SH-SY5Y (cell line): ENCODE measurements at regions not wholly inside any gene's neighbourhood (a gene's known extent, or its start where the extent isn't known, plus 50 kb on each side); places are given as distances from the start of the nearest gene placed in this dataset.

Experiments used
- GATA2 ChIP-seq: IDR thresholded peaks from 2 replicates; pipeline ENCODE4 v1.6.1; 2011; ENCODE audit warnings: mild to moderate bottlenecking, low read depth, low read length
- GATA3 ChIP-seq: IDR thresholded peaks from 2 replicates; pipeline ENCODE4 v1.6.1; 2011; ENCODE audit warnings: low read depth, mild to moderate bottlenecking, low read length, moderate library complexity

DNA sequence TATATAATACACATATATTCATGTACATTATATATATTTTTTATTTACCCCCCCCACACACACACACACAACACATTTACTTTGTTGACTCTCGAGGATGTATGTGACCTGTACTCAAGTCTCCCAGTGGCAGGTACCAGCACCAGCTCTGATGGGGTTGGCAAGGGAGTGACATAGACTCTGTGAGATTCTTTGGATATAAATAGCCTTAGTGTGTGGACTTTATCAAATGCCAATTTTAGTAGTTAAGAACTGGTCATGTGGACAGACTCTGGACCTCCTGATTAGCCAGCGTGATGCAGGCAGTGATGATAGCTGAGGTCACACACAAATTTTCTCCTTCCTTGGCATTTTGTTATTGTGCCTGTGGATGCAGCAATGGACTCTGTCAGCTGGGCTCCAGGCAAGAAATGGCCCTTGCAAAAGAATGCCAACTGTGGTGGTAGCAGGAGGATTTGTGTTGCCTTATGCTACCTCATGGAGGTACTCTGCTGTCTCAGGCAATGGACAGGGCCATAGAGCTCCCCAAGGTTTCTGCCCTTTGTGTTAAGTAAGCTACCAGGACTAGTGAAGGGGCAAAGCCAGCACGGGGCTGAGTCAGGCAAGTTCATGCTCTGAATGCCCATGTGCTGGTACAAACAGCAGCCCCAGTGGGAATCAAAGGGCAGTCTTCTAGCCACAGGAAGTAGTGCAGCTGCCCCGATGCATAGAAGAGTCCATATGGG is 224.6 kb upstream of the ZWINT start:
- no peak for TF ChIP-seq GATA3
- TF ChIP-seq GATA2, result no peak
